GM18519 (cell line): ENCODE measurements at regions not wholly inside any gene's neighbourhood (a gene's known extent, or its start where the extent isn't known, plus 50 kb on each side); places are given as distances from the start of the nearest gene placed in this dataset.
"Not testable (repeated sequence)": the region's sequence is repeated elsewhere in the genome, so short reads cannot be mapped to it uniquely, and the experiment has no call there.

ENCODE experiments used
- ATAC-seq: cut with Tn5 transposase; IDR thresholded peaks from one replicate; pipeline ENCODE4 v1.9.1; 2021; ENCODE audit warnings: mild to moderate bottlenecking, moderate library complexity; ENCODE audit not compliant: unreplicated experiment, low FRiP score

- ATAC-seq: no peak
Observed at GRCh38 chr13:58698531-58698930, 1067.0 kb downstream of the PCDH17 start.

GRCh38 chr13:58704953-58705352, 1073.4 kb downstream of the PCDH17 start:
- no peak for ATAC-seq

GRCh38 chr13:58706421-58706820, 1074.9 kb downstream of the PCDH17 start:
- ATAC-seq: no peak

- no peak for ATAC-seq
Observed at GRCh38 chr13:58712191-58712590, 1080.6 kb downstream of the PCDH17 start.

- ATAC-seq: not testable (repeated sequence)
Observed at GRCh38 chr13:58714016-58714415, 1082.5 kb downstream of the PCDH17 start.

- ATAC-seq: no peak
Observed at GRCh38 chr13:58721273-58721672, 1089.7 kb downstream of the PCDH17 start.

GRCh38 chr13:58728126-58728525, 1096.6 kb downstream of the PCDH17 start:
- no peak for ATAC-seq

GRCh38 chr13:58729361-58729760, 1097.8 kb downstream of the PCDH17 start:
- no peak for ATAC-seq

GRCh38 chr13:58744686-58745085, 1113.1 kb downstream of the PCDH17 start:
- ATAC-seq: no peak

GRCh38 chr13:58767566-58767965, 1136.0 kb downstream of the PCDH17 start:
- ATAC-seq: no peak

GRCh38 chr13:58773280-58773859, 1141.8 kb downstream of the PCDH17 start:
- ATAC-seq: no peak

GRCh38 chr13:58782736-58783135, 1151.2 kb downstream of the PCDH17 start:
- ATAC-seq: no peak

- ATAC-seq: no peak
Observed at GRCh38 chr13:58792854-58793253, 1161.3 kb downstream of the PCDH17 start.

- no peak for ATAC-seq
Observed at GRCh38 chr13:58795715-58796114, 1164.2 kb downstream of the PCDH17 start.

- no peak for ATAC-seq
Observed at GRCh38 chr13:58804832-58805231, 1173.3 kb downstream of the PCDH17 start.

- no peak for ATAC-seq
Observed at GRCh38 chr13:58806401-58806800, 1174.9 kb downstream of the PCDH17 start.

- no peak for ATAC-seq
Observed at GRCh38 chr13:58823701-58824100, 1192.2 kb downstream of the PCDH17 start.

GRCh38 chr13:58827904-58828303, 1196.4 kb downstream of the PCDH17 start:
- ATAC-seq: no peak

- no peak for ATAC-seq
Observed at GRCh38 chr13:58830841-58831240, 1199.3 kb downstream of the PCDH17 start.

- ATAC-seq: no peak
Observed at GRCh38 chr13:58838615-58839014, 1207.1 kb downstream of the PCDH17 start.

GRCh38 chr13:58843071-58843470, 1211.5 kb downstream of the PCDH17 start:
- no peak for ATAC-seq

- ATAC-seq: no peak
Observed at GRCh38 chr13:58843567-58843966, 1212.0 kb downstream of the PCDH17 start.

GRCh38 chr13:58850161-58850560, 1218.6 kb downstream of the PCDH17 start:
- ATAC-seq: no peak
